ENCODE measurements at regions not wholly inside any gene's neighbourhood (a gene's known extent, or its start where the extent isn't known, plus 50 kb on each side); places are given as distances from the start of the nearest gene placed in this dataset.

DNA sequence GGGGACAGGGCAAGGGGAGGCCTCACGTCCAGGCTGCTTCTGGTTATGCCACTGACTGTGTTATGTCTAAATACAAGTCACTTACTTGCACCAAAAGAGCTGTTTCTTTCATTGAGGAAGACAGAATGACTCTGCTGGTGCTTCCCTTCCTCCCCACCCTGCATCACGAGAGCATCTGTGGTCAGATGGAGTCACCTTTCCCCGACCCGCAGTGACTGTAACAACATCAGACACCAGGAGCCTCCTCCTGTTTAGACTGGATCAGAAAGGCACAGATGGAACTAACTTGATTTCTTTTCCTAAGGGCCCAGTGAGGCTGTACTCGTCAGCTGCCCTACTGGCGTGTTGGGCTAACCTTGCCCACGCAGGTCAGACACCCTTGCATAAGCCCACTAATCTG, 90.3 kb upstream of the ZNF536 start:
- Histone ChIP-seq H3K4me3 (ENCODE audit: low read depth, low read length) (no peak overlapping the region), H3K4me1 (peaks cover 4% of the 10 kb centered on the region; the same call in 1 of the 2 replicates), H3K9me3 (no peaks in the 10 kb centered on the region), H3K36me3 (peaks cover 13% of the 10 kb centered on the region), H3K27me3 (no peaks in the 10 kb centered on the region)
- no peak for DNase-seq
- TF ChIP-seq, protein P1, sequence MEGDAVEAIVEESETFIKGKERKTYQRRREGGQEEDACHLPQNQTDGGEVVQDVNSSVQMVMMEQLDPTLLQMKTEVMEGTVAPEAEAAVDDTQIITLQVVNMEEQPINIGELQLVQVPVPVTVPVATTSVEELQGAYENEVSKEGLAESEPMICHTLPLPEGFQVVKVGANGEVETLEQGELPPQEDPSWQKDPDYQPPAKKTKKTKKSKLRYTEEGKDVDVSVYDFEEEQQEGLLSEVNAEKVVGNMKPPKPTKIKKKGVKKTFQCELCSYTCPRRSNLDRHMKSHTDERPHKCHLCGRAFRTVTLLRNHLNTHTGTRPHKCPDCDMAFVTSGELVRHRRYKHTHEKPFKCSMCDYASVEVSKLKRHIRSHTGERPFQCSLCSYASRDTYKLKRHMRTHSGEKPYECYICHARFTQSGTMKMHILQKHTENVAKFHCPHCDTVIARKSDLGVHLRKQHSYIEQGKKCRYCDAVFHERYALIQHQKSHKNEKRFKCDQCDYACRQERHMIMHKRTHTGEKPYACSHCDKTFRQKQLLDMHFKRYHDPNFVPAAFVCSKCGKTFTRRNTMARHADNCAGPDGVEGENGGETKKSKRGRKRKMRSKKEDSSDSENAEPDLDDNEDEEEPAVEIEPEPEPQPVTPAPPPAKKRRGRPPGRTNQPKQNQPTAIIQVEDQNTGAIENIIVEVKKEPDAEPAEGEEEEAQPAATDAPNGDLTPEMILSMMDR (IDR thresholded peaks at IDR 0.05; ENCODE audit: low read depth, low read length), result no peak

GRCh38 chr19:30283556-30283955, 88.6 kb upstream of the ZNF536 start:
- Histone ChIP-seq H3K27me3 (no peaks in the 10 kb centered on the region), H3K36me3 (peaks cover 13% of the 10 kb centered on the region), H3K4me3 (ENCODE audit: low read depth, low read length) (no peak overlapping the region), H3K9me3 (no peaks in the 10 kb centered on the region), H3K4me1 (peaks cover 4% of the 10 kb centered on the region; the same call in 1 of the 2 replicates)
- TF ChIP-seq, protein P1 (IDR thresholded peaks at IDR 0.05; ENCODE audit: low read depth, low read length), result no peak
- no peak for DNase-seq

DNA sequence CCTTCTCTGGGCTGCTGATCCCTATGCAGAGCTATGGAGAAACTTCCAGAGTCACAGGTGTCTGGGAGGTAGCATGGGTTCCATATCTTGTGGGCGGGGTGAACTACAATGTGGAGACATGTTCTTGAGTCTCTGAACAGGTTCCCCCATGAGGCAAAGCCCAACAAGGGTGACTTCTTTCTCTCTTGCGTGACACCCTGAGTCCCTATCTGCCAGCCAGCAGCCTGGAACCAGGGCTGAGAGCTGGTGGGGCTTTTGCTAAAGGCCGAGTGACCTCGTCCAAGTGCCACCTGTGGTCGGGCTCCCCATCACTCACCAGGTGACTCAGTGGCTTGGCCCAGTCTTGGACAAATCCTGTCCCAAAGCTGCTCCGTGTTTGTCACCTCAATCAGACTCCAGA, 88.0 kb upstream of the ZNF536 start:
- no peaks in the 10 kb centered on the region for H3K9me3 ChIP-seq
- DNase-seq, result no peak
- TF ChIP-seq, protein P1 (IDR thresholded peaks at IDR 0.05; ENCODE audit: low read depth, low read length), result no peak
- no peaks in the 10 kb centered on the region for H3K27me3 ChIP-seq
- H3K36me3 ChIP-seq, result peaks cover 13% of the 10 kb centered on the region
- no peak overlapping the region for H3K4me3 ChIP-seq (ENCODE audit: low read depth, low read length)
- peaks cover 4% of the 10 kb centered on the region; the same call in 1 of the 2 replicates for H3K4me1 ChIP-seq

- TF ChIP-seq, protein P1 (IDR thresholded peaks at IDR 0.05; ENCODE audit: low read depth, low read length), result no peak
- H3K27me3 ChIP-seq, result no peaks in the 10 kb centered on the region
- DNase-seq, result no peak
- peaks cover 4% of the 10 kb centered on the region; the same call in 1 of the 2 replicates for H3K4me1 ChIP-seq
- peaks cover 13% of the 10 kb centered on the region for H3K36me3 ChIP-seq
- no peaks in the 10 kb centered on the region for H3K9me3 ChIP-seq
- no peak overlapping the region for H3K4me3 ChIP-seq (ENCODE audit: low read depth, low read length)
These were observed 87.3 kb upstream of the ZNF536 start for GRCh38 chr19:30284885-30285284.

GRCh38 chr19:30286378-30286777, 85.8 kb upstream of the ZNF536 start:
- Histone ChIP-seq H3K4me3 (ENCODE audit: low read depth, low read length) (no peak overlapping the region), H3K4me1 (peaks cover 4% of the 10 kb centered on the region; the same call in 1 of the 2 replicates), H3K27me3 (no peaks in the 10 kb centered on the region), H3K9me3 (no peaks in the 10 kb centered on the region), H3K36me3 (peaks cover 19% of the 10 kb centered on the region)
- TF ChIP-seq, protein P1 (IDR thresholded peaks at IDR 0.05; ENCODE audit: low read depth, low read length), result no peak
- DNase-seq, result no peak

DNA sequence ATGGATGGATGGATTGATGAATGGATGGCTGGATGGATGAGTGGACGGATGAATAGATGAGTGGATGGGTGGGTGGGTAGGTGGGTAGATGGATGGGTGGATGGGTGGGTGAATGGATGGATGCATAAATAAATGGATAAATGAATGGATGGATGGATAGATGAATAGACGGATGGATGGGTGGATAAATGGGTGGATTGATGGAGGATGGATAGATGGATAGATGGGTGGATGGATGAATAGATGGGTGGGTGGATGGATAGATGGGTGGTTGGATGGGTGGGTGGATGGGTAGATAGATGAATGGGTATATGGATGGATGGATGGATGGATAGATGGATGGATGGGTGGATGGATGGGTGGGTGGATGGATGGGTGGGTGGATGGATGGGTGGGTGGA, 84.9 kb upstream of the ZNF536 start:
- DNase-seq, result no peak
- no peaks in the 10 kb centered on the region for H3K27me3 ChIP-seq
- TF ChIP-seq, protein P1 (IDR thresholded peaks at IDR 0.05; ENCODE audit: low read depth, low read length), result no peak
- no peak overlapping the region for H3K4me3 ChIP-seq (ENCODE audit: low read depth, low read length)
- H3K9me3 ChIP-seq, result no peaks in the 10 kb centered on the region
- peaks cover 14% of the 10 kb centered on the region for H3K36me3 ChIP-seq
- H3K4me1 ChIP-seq, result peaks cover 4% of the 10 kb centered on the region; the same call in 1 of the 2 replicates

All from BE2C (cell line).